BLaER1 treated with 17β-estradiol and CSF1 and Interleukin-3, amounts not matched to agents 10 nM and 100 nM (cell line): ENCODE measurements at regions not wholly inside any gene's neighbourhood (a gene's known extent, or its start where the extent isn't known, plus 50 kb on each side); places are given as distances from the start of the nearest gene placed in this dataset.
"Not testable (repeated sequence)": the region's sequence is repeated elsewhere in the genome, so short reads cannot be mapped to it uniquely, and the experiment has no call there.

Experiments
- H3K27ac ChIP-seq, 11 experiments: shearing (Covaris generic); formaldehyde crosslinking; 2 replicates each; pipeline ENCODE4 v1.8.1; 2022
- H3K27me3 ChIP-seq, 11 experiments: shearing (Covaris generic); formaldehyde crosslinking; 2 replicates each; pipeline ENCODE4 v1.8.1; 2022
- H3K36me3 ChIP-seq, 11 experiments: shearing (Covaris generic); formaldehyde crosslinking; 2 replicates each; pipeline ENCODE4 v1.8.1; 2022
- H3K4me1 ChIP-seq, 10 experiments: shearing (Covaris generic); formaldehyde crosslinking; 2 replicates each; pipeline ENCODE4 v1.8.1; 2022
- H3K4me2 ChIP-seq, 11 experiments: shearing (Covaris generic); formaldehyde crosslinking; 2 replicates each; pipeline ENCODE4 v1.8.1; 2022
- H3K4me3 ChIP-seq, 10 experiments: shearing (Covaris generic); formaldehyde crosslinking; 2 replicates each; pipeline ENCODE4 v1.8.1; 2022
- H3K9ac ChIP-seq, 11 experiments: shearing (Covaris generic); formaldehyde crosslinking; 2 replicates each; pipeline ENCODE4 v1.8.1; 2022
- H3K9me3 ChIP-seq, 11 experiments: shearing (Covaris generic); formaldehyde crosslinking; replicated peaks in 1 of 11; 2 replicates each; pipeline ENCODE4 v1.8.1; 2022
- H4K20me1 ChIP-seq, 11 experiments: shearing (Covaris generic); formaldehyde crosslinking; 2 replicates each; pipeline ENCODE4 v1.8.1; 2022
- Cebpa-rat ChIP-seq, 11 experiments: shearing (Covaris generic); IDR thresholded peaks; 2 replicates each; pipeline ENCODE4 v1.8.1; 2022

GRCh38 chr2:18272148-18272494, 288.3 kb downstream of the RDH14 start:
- no peak for TF ChIP-seq Cebpa-rat (IDR thresholded peaks at IDR 0.05)
- Histone ChIP-seq H3K9ac (no peak overlapping the region), H4K20me1 (no peaks in the 10 kb centered on the region), H3K36me3 (no peaks in the 10 kb centered on the region), H3K27ac (no peak overlapping the region), H3K4me2 (no peak overlapping the region), H3K4me3 (no peak overlapping the region), H3K9me3 (peaks cover 0 to 12% (median 0%) of the 10 kb centered on the region in 11 experiments; a peak in 4 of 22 replicates), H3K27me3 (no peaks in the 10 kb centered on the region), H3K4me1 (no peaks in the 10 kb centered on the region)

- Histone ChIP-seq H3K9me3 (peaks cover 0 to 12% (median 0%) of the 10 kb centered on the region in 11 experiments; a peak in 4 of 22 replicates), H3K9ac (no peak overlapping the region), H3K27me3 (no peaks in the 10 kb centered on the region), H4K20me1 (no peaks in the 10 kb centered on the region), H3K4me2 (no peak overlapping the region), H3K4me1 (no peaks in the 10 kb centered on the region), H3K4me3 (no peak overlapping the region), H3K36me3 (no peaks in the 10 kb centered on the region), H3K27ac (no peak overlapping the region)
- no peak for TF ChIP-seq Cebpa-rat (IDR thresholded peaks at IDR 0.05)
Observed at GRCh38 chr2:18271370-18272147, 288.9 kb downstream of the RDH14 start.

- no peaks in the 10 kb centered on the region for H4K20me1 ChIP-seq
- no peaks in the 10 kb centered on the region for H3K36me3 ChIP-seq
- H3K4me1 ChIP-seq: peaks cover 0 to 10% (median 0%) of the 10 kb centered on the region in 10 experiments; a peak in 6 of 20 replicates
- H3K4me2 ChIP-seq: no peak overlapping the region
- H3K9me3 ChIP-seq: peaks cover 0 to 12% (median 0%) of the 10 kb centered on the region in 11 experiments; a peak in 4 of 22 replicates
- H3K27me3 ChIP-seq: no peaks in the 10 kb centered on the region
- H3K27ac ChIP-seq: no peak overlapping the region
- no peak for TF ChIP-seq Cebpa-rat (IDR thresholded peaks at IDR 0.05)
- H3K4me3 ChIP-seq: no peak overlapping the region
- H3K9ac ChIP-seq: no peak overlapping the region
Observed at GRCh38 chr2:18268400-18268799, 292.1 kb downstream of the RDH14 start.

DNA sequence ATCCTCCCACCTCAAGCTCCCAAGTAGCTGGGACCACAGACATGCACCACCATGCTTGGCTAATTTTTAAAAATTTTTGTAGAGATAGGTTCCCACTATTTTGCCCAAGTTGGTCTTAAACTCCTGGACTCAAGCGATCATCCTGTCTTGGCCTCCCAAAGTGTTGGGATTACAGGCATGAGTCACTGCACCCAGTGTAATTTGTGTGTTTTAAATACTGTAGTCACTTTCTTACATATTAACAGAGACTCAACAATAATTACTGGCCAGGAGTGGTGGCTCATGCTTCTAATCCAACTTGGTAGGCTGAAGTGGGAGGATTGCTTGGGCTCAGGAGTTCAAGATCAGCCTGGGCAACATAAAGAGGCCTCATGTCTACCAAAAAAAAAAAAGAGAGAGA, 293.0 kb downstream of the RDH14 start:
- Histone ChIP-seq H3K4me1 (peaks cover 0 to 10% (median 0%) of the 10 kb centered on the region in 10 experiments; a peak in 6 of 20 replicates), H3K4me2 (no peak overlapping the region), H3K27me3 (no peaks in the 10 kb centered on the region), H3K36me3 (no peaks in the 10 kb centered on the region), H3K4me3 (no peak overlapping the region), H3K9me3 (peaks cover 0 to 12% (median 0%) of the 10 kb centered on the region in 11 experiments; a peak in 4 of 22 replicates), H3K9ac (no peak overlapping the region), H3K27ac (no peak overlapping the region), H4K20me1 (no peaks in the 10 kb centered on the region)
- TF ChIP-seq Cebpa-rat (IDR thresholded peaks at IDR 0.05): no peak

DNA sequence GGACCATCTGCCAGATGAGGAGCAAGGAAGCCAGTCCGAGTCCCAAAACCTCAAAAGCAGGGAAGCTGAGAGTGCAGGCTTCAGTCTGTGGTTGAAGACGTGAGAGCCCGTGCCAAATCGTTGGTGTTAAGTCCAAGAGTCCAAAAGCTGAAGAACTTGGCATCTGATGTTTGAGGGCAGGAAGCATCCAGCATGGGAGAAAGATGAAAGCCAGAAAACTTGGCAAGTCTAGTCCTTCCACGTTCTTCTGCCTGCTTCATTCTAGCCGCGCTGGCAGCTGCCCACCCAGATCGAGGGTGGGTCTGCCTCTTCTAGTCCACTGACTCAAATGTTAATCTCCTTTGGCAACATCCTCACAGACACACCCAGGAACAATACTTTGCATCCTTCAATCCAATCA, 293.8 kb downstream of the RDH14 start:
- H3K27me3 ChIP-seq, H3K27ac ChIP-seq, H3K4me3 ChIP-seq, H3K4me1 ChIP-seq, H3K9ac ChIP-seq, H3K4me2 ChIP-seq, H3K9me3 ChIP-seq, H3K36me3 ChIP-seq, H4K20me1 ChIP-seq: not testable (repeated sequence)

DNA sequence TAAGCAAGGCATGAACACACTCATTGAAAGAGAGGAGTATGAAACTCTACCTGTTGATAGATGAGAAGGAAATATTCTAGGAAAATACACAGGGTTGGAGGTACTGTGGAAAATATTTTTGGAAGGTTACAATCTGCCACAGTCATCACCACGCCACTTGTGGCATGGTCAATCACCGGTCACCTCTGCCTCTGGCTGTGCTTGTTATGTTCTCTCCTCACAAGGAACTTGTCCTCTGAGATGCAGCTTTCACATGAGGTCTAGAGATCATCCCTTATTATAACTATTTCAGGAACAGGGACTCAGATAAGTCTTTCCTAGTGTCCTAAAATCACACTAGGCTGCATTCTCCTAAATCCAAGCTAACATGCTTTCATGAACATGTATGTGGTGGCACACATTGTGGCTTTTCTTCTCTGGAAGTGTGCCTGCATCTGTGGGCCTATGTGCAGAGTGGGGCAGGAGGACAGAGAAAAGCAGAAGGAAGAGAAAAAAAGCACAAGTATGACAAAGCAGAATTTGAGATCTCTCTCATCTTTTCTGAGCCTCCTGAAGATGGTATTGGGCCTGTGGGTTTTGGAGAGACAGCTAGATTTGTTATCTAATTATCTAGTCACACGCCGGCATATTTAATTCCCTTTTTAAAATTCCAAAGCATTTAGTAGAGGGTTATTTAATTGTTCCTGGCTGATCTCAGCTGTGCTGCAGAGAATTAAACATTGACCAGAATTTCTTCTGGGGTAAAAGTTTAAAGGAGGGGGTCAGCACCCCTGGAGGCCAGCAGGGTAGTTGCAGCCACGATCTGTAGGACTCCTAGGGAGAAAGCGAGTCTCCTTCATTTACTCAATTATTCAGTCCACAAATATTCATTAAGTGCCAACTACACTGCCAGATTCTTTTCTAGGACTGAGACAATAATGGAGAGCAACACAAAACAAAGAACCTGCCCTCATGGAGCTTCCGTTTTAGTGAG, 294.6 kb downstream of the RDH14 start:
- no peaks in the 10 kb centered on the region for H3K27me3 ChIP-seq
- peaks cover 0 to 10% (median 0%) of the 10 kb centered on the region in 10 experiments; a peak in 6 of 20 replicates for H3K4me1 ChIP-seq
- H3K9me3 ChIP-seq: peaks cover 0 to under 1% (median 0%) of the 10 kb centered on the region in 11 experiments; a peak in 1 of 22 replicates
- H3K36me3 ChIP-seq: no peaks in the 10 kb centered on the region
- peak overlapping the region in 3 of 11 experiments; percentile 10 to 11 (median 10); a peak in 2 of 22 replicates for H3K4me2 ChIP-seq
- no peaks in the 10 kb centered on the region for H4K20me1 ChIP-seq
- H3K9ac ChIP-seq: no peak overlapping the region
- H3K27ac ChIP-seq: no peak overlapping the region; a peak in 1 of 22 replicates
- TF ChIP-seq Cebpa-rat (IDR thresholded peaks at IDR 0.05): no peak
- H3K4me3 ChIP-seq: no peak overlapping the region

GRCh38 chr2:18262601-18263000, 297.9 kb downstream of the RDH14 start:
- Histone ChIP-seq H3K4me1 (peaks cover 0 to 10% (median 0%) of the 10 kb centered on the region in 10 experiments; a peak in 6 of 20 replicates), H3K4me3 (no peak overlapping the region), H3K27ac (no peak overlapping the region), H3K36me3 (no peaks in the 10 kb centered on the region), H3K9me3 (no peaks in the 10 kb centered on the region), H3K27me3 (no peaks in the 10 kb centered on the region), H3K9ac (no peak overlapping the region), H3K4me2 (no peak overlapping the region), H4K20me1 (no peaks in the 10 kb centered on the region)
- TF ChIP-seq Cebpa-rat (IDR thresholded peaks at IDR 0.05): no peak

GRCh38 chr2:18253686-18254197, 306.7 kb downstream of the RDH14 start:
- Histone ChIP-seq H4K20me1 (no peaks in the 10 kb centered on the region), H3K4me1 (no peaks in the 10 kb centered on the region), H3K27me3 (no peaks in the 10 kb centered on the region), H3K9ac (no peak overlapping the region), H3K27ac (no peak overlapping the region), H3K9me3 (peaks cover 0 to 6% (median 0%) of the 10 kb centered on the region in 11 experiments; a peak in 3 of 22 replicates), H3K36me3 (no peaks in the 10 kb centered on the region), H3K4me3 (no peak overlapping the region), H3K4me2 (no peak overlapping the region)
- no peak for TF ChIP-seq Cebpa-rat (IDR thresholded peaks at IDR 0.05)

GRCh38 chr2:18251486-18251885, 309.0 kb downstream of the RDH14 start:
- no peak for TF ChIP-seq Cebpa-rat (IDR thresholded peaks at IDR 0.05)
- no peak overlapping the region for H3K9ac ChIP-seq
- no peaks in the 10 kb centered on the region for H3K4me1 ChIP-seq
- H3K27me3 ChIP-seq: no peaks in the 10 kb centered on the region
- no peaks in the 10 kb centered on the region for H3K9me3 ChIP-seq
- H3K27ac ChIP-seq: no peak overlapping the region
- H4K20me1 ChIP-seq: no peaks in the 10 kb centered on the region
- no peaks in the 10 kb centered on the region for H3K36me3 ChIP-seq
- no peak overlapping the region for H3K4me2 ChIP-seq
- H3K4me3 ChIP-seq: no peak overlapping the region
